ENCODE measurements at regions not wholly inside any gene's neighbourhood (a gene's known extent, or its start where the extent isn't known, plus 50 kb on each side); places are given as distances from the start of the nearest gene placed in this dataset.
"Not testable (repeated sequence)": the region's sequence is repeated elsewhere in the genome, so short reads cannot be mapped to it uniquely, and the experiment has no call there.

DNA sequence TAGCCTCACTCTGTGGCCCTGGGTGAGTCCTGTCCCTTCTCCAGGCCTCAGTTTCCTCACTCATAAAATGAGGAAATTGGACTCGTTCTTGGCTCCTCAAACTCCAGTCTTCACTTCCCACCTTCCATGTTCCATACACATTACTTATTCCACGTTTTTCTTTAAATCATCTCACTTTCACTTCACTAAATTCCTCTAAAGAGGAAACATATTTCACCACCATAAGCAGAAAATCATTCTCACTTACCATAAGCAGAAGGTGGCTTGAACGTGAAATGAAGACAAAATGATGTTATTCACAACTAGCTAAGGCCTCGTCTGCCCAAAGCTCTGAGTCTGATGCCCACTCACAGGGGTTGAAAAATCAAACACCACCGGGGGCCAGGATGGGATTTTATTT is 278.3 kb downstream of the ADGRD1 start:
- no peaks in the 10 kb centered on the region for H3K9me3 ChIP-seq
- H3K27me3 ChIP-seq = no peaks in the 10 kb centered on the region
- no peak overlapping the region for H3K4me3 ChIP-seq
- no peaks in the 10 kb centered on the region for H3K4me1 ChIP-seq
- no peak overlapping the region for H3K27ac ChIP-seq
- TF ChIP-seq, protein P1, sequence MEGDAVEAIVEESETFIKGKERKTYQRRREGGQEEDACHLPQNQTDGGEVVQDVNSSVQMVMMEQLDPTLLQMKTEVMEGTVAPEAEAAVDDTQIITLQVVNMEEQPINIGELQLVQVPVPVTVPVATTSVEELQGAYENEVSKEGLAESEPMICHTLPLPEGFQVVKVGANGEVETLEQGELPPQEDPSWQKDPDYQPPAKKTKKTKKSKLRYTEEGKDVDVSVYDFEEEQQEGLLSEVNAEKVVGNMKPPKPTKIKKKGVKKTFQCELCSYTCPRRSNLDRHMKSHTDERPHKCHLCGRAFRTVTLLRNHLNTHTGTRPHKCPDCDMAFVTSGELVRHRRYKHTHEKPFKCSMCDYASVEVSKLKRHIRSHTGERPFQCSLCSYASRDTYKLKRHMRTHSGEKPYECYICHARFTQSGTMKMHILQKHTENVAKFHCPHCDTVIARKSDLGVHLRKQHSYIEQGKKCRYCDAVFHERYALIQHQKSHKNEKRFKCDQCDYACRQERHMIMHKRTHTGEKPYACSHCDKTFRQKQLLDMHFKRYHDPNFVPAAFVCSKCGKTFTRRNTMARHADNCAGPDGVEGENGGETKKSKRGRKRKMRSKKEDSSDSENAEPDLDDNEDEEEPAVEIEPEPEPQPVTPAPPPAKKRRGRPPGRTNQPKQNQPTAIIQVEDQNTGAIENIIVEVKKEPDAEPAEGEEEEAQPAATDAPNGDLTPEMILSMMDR (IDR thresholded peaks at IDR 0.05) = no peak
- H3K36me3 ChIP-seq = no peaks in the 10 kb centered on the region
- DNase-seq (ENCODE audit: low spot score in 2 of 2) = no peak
- intact Hi-C loops (cut with DNase I) = no loop called here

DNA sequence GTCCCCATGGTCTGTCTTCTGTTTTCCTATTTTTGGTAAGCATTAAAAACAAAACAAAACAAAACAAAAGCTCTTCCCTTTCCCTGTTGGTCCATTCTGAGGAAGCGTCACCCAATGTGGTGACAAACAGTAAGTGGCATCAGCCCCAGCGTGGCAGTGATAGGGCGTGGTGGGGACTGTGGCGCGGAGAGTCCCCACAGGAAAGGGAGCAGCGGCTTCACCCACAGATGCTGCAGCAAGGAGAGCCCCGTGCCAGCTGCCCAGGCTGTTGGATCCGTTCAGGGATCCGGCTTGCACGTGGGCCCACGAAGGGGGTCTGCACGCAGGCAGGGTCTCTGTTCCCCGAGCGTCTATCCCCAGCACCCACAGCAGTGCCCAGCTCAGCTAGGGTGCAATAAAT is 279.2 kb downstream of the ADGRD1 start:
- H3K4me1 ChIP-seq; H3K9me3 ChIP-seq; H3K36me3 ChIP-seq; H3K27ac ChIP-seq; DNase-seq (ENCODE audit: low spot score in 2 of 2); H3K27me3 ChIP-seq; H3K4me3 ChIP-seq; intact Hi-C loops (cut with DNase I): not testable (repeated sequence)

DNA sequence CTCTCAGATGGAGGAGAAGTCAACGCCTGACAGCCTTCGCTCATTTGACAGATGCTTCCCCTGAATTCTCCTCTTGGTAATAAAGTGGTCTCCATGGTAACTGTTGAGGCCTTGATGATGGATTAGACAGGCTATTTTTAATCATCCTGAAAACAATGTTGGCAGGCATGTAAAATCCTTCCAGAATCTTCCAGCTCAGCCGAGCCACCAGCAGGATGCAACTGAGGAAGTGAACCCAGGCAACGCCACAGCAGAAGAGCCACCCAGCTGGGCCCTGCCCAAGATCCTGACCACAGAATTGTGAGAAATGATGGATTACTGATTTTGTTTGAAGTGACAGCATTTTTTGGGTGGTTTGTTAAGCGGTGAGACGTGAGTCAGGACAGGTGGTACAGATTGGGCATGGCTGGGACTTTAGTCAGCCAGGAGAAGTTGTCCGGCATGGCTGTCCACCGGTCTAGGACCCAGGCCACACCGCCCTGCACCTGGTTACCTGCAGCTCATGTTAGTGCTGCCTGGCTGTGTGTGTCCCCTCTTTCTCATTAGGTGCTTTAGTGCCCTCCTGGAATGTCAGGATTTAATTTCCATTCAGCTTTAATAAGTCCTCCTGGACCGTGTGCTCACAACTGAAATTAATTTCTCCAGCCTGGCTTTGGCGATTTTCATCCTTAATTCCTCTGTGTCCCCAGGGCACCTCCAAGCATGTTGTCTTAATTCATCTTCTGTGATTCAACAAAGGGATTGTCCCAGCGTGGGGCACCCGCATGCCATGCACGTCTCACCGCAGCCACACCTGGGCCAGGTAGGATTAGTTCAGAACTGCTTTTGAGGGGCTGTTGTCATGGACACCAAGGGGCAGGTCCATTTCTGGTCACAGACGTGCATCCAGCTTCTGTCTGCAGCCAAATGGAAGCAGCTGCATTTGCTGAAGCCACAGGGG is 280.4 kb downstream of the ADGRD1 start:
- intact Hi-C loops (cut with DNase I); DNase-seq (ENCODE audit: low spot score in 2 of 2); H3K27ac ChIP-seq: not testable (repeated sequence)

DNA sequence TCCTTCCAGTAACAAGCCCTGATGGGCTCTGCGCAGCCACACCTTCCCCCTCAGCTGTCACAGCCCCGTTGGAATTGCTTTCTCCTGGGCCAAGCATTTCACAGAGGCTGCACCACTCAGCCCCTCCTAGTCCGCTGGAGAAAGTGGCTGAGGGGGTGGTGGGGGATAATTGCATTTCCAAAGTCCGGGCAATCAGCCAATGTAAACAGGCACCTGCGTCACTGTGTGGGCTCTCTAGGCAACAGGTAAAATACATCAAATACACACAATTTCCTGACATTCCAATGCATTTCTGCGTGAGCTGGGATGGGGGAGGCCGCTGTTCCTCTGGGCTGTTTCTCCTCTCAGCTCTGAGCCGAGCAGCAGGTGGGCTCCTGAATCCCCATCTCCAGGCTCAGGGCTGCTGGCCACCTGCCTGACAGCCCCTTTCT is 281.1 kb downstream of the ADGRD1 start:
- H3K4me3 ChIP-seq; DNase-seq (ENCODE audit: low spot score in 2 of 2); H3K36me3 ChIP-seq; H3K27me3 ChIP-seq; intact Hi-C loops (cut with DNase I); H3K9me3 ChIP-seq; H3K27ac ChIP-seq; H3K4me1 ChIP-seq: not testable (repeated sequence)

More for the DNA sequence above, 280.4 kb downstream of the ADGRD1 start:
- not testable (repeated sequence) for H3K4me3 ChIP-seq, H3K27me3 ChIP-seq, H3K9me3 ChIP-seq, H3K4me1 ChIP-seq, H3K36me3 ChIP-seq

DNA sequence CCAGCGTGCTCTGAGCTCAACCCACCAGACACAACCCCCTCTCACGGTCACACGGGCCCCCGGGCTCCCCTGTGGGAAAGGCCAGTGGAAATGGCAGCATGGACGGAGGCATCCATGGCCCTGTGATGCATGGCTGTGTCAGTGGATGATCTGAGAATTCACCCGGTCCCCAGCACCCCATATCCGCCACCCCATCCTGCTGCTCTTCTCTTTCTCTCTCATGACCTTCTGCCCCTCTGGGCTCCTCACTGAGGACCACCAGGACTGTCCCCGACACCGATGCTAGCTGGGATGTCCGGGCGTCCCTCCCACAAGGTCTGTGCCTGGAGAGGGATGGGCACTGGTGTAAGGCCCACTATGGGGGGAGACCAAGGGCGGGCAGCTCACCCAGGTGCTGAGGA is 282.2 kb downstream of the ADGRD1 start:
- H3K27me3 ChIP-seq = no peaks in the 10 kb centered on the region
- DNase-seq (ENCODE audit: low spot score in 2 of 2) = no peak
- no peak overlapping the region for H3K27ac ChIP-seq
- TF ChIP-seq, protein P1 (IDR thresholded peaks at IDR 0.05) = no peak
- no peaks in the 10 kb centered on the region for H3K4me1 ChIP-seq
- no peak overlapping the region for H3K4me3 ChIP-seq
- no peaks in the 10 kb centered on the region for H3K36me3 ChIP-seq
- intact Hi-C loops (cut with DNase I) = no loop called here
- H3K9me3 ChIP-seq = no peaks in the 10 kb centered on the region

DNA sequence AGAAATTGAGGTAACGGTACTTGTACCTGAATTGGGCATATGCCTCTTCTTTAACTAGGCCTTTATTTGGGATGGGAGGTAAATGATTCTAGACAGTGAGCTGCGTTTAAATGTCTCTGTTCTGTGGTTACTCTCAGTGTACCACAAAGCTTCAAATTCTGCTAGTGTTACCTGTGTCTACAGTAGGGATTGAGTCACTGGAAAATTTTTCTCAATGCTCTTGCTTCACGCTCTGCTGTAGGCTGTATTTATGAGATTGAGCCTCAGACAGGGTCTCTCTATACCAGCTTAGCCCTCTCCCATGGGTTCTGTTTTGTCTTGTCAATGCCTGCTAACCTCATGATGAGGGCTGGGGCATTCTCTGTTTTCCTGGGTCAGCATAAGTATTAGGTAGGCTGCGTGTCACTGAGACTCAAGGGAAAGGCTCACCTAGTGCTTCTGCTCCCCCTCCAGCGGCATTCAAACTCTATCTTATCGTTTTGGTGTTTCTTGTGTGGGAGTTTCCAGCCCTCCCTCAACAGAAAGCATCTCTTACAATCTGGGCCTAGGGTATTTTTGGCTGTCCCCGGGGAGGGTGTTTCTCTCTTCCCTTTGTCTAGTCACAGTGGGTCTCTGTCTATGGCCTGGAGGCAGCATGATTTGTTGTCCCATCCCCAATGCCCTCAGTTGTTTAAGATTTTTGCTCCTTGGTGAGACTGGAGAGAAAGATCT is 285.8 kb downstream of the ADGRD1 start:
- H3K4me3 ChIP-seq = no peak overlapping the region
- no peak overlapping the region for H3K27ac ChIP-seq
- TF ChIP-seq, protein P1 (IDR thresholded peaks at IDR 0.05) = no peak
- no peak for DNase-seq (ENCODE audit: low spot score in 2 of 2)
- no peaks in the 10 kb centered on the region for H3K4me1 ChIP-seq
- no peaks in the 10 kb centered on the region for H3K9me3 ChIP-seq
- H3K27me3 ChIP-seq = no peaks in the 10 kb centered on the region
- no peaks in the 10 kb centered on the region for H3K36me3 ChIP-seq
- intact Hi-C loops (cut with DNase I) = no loop called here

DNA sequence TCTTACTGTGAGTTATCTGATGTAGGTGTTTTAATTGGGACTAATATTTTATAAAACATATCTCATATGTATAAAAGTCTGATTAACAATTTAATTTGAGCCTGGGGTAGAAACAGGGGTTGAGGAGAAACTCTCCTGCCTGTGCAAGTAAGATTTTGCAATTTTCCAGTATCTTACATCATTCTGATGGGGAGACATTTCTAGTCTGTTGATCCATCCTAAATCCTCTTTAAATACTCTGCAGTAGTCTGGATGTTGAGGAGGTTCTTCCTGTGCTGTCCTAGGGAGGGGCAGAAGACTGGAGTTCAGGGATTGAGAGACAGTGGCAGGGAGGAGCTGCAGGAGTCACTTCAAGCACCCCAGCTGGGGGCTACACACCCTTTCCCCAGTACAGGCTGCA is 287.8 kb downstream of the ADGRD1 start:
- Histone ChIP-seq H3K9me3 (no peaks in the 10 kb centered on the region), H3K4me3 (no peak overlapping the region), H3K36me3 (no peaks in the 10 kb centered on the region), H3K4me1 (no peaks in the 10 kb centered on the region), H3K27me3 (no peaks in the 10 kb centered on the region), H3K27ac (no peak overlapping the region)
- no peak for DNase-seq (ENCODE audit: low spot score in 2 of 2)
- TF ChIP-seq, protein P1 (IDR thresholded peaks at IDR 0.05) = no peak
- intact Hi-C loops (cut with DNase I) = no loop called here

All from ascending aorta (tissue), 2 donors.